Coronary artery (tissue), 2 donors: ENCODE measurements at regions not wholly inside any gene's neighbourhood (a gene's known extent, or its start where the extent isn't known, plus 50 kb on each side); places are given as distances from the start of the nearest gene placed in this dataset.

Source experiments
- DNase-seq: peaks from one replicate; pipeline ENCODE4 v3.0.0-alpha.2; 2017; ENCODE audit warnings: low spot score
- H3K27ac ChIP-seq, 2 donors: fragments of 200-600 bp; sonication (generic); one replicate each; pipeline ENCODE4 v1.5.1; 2016 to 2019
- H3K4me3 ChIP-seq: fragments of 200-600 bp; sonication (generic); 2 replicates; pipeline ENCODE4 v1.5.1; 2016; ENCODE audit warnings: mild to moderate bottlenecking, moderate library complexity
- CTCF ChIP-seq: fragments of 200-600 bp; sonication (generic); IDR thresholded peaks from one replicate; pipeline ENCODE4 v1.5.1; 2019; ENCODE audit warnings: antibody characterized with exemption

- TF ChIP-seq CTCF: no peak
- no peak for DNase-seq
- Histone ChIP-seq H3K4me3 (no peak overlapping the region), H3K27ac (no peak overlapping the region)
Observed at GRCh38 chr11:91820709-91821108, 403.9 kb upstream of the FAT3 start.

- no peak for DNase-seq
- no peak overlapping the region for H3K4me3 ChIP-seq
Observed at GRCh38 chr11:91819777-91820176, 404.8 kb upstream of the FAT3 start.

GRCh38 chr11:91819195-91819594 lies 405.4 kb upstream of the FAT3 start:
- Histone ChIP-seq H3K27ac (no peak overlapping the region), H3K4me3 (no peak overlapping the region)
- no peak for TF ChIP-seq CTCF
- DNase-seq: no peak

More at GRCh38 chr11:91819777-91820176, 404.8 kb upstream of the FAT3 start:
- no peak overlapping the region for H3K27ac ChIP-seq
- no peak for TF ChIP-seq CTCF

GRCh38 chr11:91817996-91818395 lies 406.6 kb upstream of the FAT3 start:
- Histone ChIP-seq H3K27ac (no peak overlapping the region), H3K4me3 (no peak overlapping the region)
- no peak for DNase-seq
- TF ChIP-seq CTCF: no peak

GRCh38 chr11:91813263-91813662 lies 411.4 kb upstream of the FAT3 start:
- Histone ChIP-seq H3K4me3 (no peak overlapping the region), H3K27ac (no peak overlapping the region)
- DNase-seq: no peak
- no peak for TF ChIP-seq CTCF

- TF ChIP-seq CTCF: no peak
- Histone ChIP-seq H3K27ac (no peak overlapping the region), H3K4me3 (no peak overlapping the region)
- no peak for DNase-seq
Observed at GRCh38 chr11:91810871-91811270, 413.7 kb upstream of the FAT3 start.

- no peak for TF ChIP-seq CTCF
Observed at GRCh38 chr11:91805293-91805692, 419.3 kb upstream of the FAT3 start.

More at GRCh38 chr11:91805293-91805692, 419.3 kb upstream of the FAT3 start:
- no peak overlapping the region for H3K27ac ChIP-seq
- no peak for DNase-seq
- no peak overlapping the region for H3K4me3 ChIP-seq
